Mammary epithelial cell (primary cell): ENCODE measurements at regions not wholly inside any gene's neighbourhood (a gene's known extent, or its start where the extent isn't known, plus 50 kb on each side); places are given as distances from the start of the nearest gene placed in this dataset.

Source experiments
- EZH2 ChIP-seq: IDR thresholded peaks from 2 replicates; pipeline ENCODE4 v1.6.1; 2012; ENCODE audit warnings: low read length, inconsistent platforms, borderline replicate concordance
- TF ChIP-seq, protein P1 (sequence below), 2 donors: IDR thresholded peaks in 1 of 2; conservative IDR thresholded peaks in 1 of 2; 2 replicates each; pipeline ENCODE4 v1.5.1; 2011 to 2012; ENCODE audit warnings: inconsistent platforms in 2 of 2, low read length in 2 of 2, mild to moderate bottlenecking in 2 of 2, control low read depth in 1 of 2, low read depth in 1 of 2; ENCODE audit not compliant: insufficient read depth in 1 of 2; ENCODE audit errors: extremely low read depth in 1 of 2

DNA sequence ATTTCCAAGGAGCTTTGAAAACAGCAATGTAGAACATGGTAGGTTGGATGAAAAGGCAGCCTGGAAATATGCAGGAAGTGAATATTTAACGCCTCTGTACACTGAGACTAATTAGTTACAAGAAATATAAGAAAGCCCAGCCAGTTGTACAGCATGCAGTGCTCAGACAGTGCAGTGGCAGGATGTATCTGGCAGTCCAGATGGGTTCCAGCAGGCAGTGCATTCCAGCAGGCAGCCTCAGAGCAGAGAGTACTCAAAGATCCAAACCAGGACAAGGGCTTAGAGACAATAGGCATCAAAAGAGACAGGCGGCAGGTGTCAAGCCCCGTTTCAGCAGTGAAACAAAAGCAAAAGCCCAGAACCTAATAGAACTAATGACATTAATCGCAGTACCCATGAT lies 2776.3 kb downstream of the PCDH9 start:
- no peak for TF ChIP-seq EZH2
- TF ChIP-seq, protein P1, sequence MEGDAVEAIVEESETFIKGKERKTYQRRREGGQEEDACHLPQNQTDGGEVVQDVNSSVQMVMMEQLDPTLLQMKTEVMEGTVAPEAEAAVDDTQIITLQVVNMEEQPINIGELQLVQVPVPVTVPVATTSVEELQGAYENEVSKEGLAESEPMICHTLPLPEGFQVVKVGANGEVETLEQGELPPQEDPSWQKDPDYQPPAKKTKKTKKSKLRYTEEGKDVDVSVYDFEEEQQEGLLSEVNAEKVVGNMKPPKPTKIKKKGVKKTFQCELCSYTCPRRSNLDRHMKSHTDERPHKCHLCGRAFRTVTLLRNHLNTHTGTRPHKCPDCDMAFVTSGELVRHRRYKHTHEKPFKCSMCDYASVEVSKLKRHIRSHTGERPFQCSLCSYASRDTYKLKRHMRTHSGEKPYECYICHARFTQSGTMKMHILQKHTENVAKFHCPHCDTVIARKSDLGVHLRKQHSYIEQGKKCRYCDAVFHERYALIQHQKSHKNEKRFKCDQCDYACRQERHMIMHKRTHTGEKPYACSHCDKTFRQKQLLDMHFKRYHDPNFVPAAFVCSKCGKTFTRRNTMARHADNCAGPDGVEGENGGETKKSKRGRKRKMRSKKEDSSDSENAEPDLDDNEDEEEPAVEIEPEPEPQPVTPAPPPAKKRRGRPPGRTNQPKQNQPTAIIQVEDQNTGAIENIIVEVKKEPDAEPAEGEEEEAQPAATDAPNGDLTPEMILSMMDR (conservative IDR thresholded peaks at IDR 0.05 in 1 of 2, IDR thresholded peaks at IDR 0.05 in 1 of 2; ENCODE audit: extremely low read depth in 1 of 2, insufficient read depth in 1 of 2, low read depth in 1 of 2, low read length in 2 of 2): no peak
